ENCODE measurements at regions not wholly inside any gene's neighbourhood (a gene's known extent, or its start where the extent isn't known, plus 50 kb on each side); places are given as distances from the start of the nearest gene placed in this dataset.

- H3K9ac ChIP-seq (ENCODE audit: low read depth, low read length, poor library complexity, severe bottlenecking): no peak overlapping the region
- H4K20me1 ChIP-seq (ENCODE audit: insufficient read depth, low read length, poor library complexity, severe bottlenecking): no peaks in the 10 kb centered on the region
- no peaks in the 10 kb centered on the region for H3K9me2 ChIP-seq (replicated peaks; ENCODE audit: low read depth, low read length)
- H3K4me3 ChIP-seq (ENCODE audit: low read length, poor library complexity, severe bottlenecking): no peak overlapping the region
- no peaks in the 10 kb centered on the region for H3F3A ChIP-seq (ENCODE audit: low read depth)
- no peak overlapping the region for H3K4me2 ChIP-seq (ENCODE audit: low read depth, low read length, poor library complexity, severe bottlenecking)
- H3K36me3 ChIP-seq (ENCODE audit: insufficient read depth, low read length): no peaks in the 10 kb centered on the region
- H2AFZ ChIP-seq (ENCODE audit: low read length): no peak overlapping the region
- TF ChIP-seq, protein P1, sequence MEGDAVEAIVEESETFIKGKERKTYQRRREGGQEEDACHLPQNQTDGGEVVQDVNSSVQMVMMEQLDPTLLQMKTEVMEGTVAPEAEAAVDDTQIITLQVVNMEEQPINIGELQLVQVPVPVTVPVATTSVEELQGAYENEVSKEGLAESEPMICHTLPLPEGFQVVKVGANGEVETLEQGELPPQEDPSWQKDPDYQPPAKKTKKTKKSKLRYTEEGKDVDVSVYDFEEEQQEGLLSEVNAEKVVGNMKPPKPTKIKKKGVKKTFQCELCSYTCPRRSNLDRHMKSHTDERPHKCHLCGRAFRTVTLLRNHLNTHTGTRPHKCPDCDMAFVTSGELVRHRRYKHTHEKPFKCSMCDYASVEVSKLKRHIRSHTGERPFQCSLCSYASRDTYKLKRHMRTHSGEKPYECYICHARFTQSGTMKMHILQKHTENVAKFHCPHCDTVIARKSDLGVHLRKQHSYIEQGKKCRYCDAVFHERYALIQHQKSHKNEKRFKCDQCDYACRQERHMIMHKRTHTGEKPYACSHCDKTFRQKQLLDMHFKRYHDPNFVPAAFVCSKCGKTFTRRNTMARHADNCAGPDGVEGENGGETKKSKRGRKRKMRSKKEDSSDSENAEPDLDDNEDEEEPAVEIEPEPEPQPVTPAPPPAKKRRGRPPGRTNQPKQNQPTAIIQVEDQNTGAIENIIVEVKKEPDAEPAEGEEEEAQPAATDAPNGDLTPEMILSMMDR (conservative IDR thresholded peaks at IDR 0.05; ENCODE audit: low read length): no peak
- TF ChIP-seq EZH2phosphoT487 (IDR thresholded peaks at IDR 0.05; ENCODE audit: borderline replicate concordance): no peak
- H3K9me3 ChIP-seq (ENCODE audit: insufficient read depth, low read depth, low read length): no peaks in the 10 kb centered on the region; the same call in 1 of the 2 replicates
- no peaks in the 10 kb centered on the region for H3K79me2 ChIP-seq (ENCODE audit: insufficient read depth, low read length)
- H3K27me3 ChIP-seq (ENCODE audit: insufficient read depth, low read length, poor library complexity, severe bottlenecking): no peaks in the 10 kb centered on the region
- H3K4me1 ChIP-seq (ENCODE audit: insufficient read depth, low read length, poor library complexity, severe bottlenecking): no peaks in the 10 kb centered on the region
Measured at GRCh38 chr21:28160378-28160777, 832.3 kb downstream of the LTN1 start.

DNA sequence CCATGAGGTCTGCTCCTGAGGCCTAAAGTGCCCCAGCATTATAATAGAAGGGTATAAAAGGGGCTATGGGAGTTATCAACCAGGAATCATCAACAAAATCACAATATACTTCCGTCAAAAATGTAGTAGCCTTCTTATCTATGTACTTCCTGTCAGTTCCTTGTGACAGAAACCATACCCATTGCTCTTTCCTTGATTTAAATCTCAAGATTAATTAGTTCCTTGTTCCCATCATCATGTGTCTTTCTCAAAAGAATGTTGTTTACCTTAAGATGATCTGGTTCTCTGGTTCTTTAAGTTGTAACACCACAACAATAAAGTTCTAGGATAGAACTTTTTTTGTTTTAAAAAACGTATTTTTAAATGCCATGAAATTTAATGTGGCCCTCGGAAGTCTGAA is 833.3 kb downstream of the LTN1 start:
- Histone ChIP-seq H3K4me1 (ENCODE audit: insufficient read depth, low read length, poor library complexity, severe bottlenecking) (no peaks in the 10 kb centered on the region), H2AFZ (ENCODE audit: low read length) (no peak overlapping the region), H3K4me3 (ENCODE audit: low read length, poor library complexity, severe bottlenecking) (no peak overlapping the region), H3K9me3 (ENCODE audit: insufficient read depth, low read depth, low read length) (no peaks in the 10 kb centered on the region; the same call in 1 of the 2 replicates), H4K20me1 (ENCODE audit: insufficient read depth, low read length, poor library complexity, severe bottlenecking) (no peaks in the 10 kb centered on the region), H3K9me2 (replicated peaks; ENCODE audit: low read depth, low read length) (no peaks in the 10 kb centered on the region), H3F3A (ENCODE audit: low read depth) (no peaks in the 10 kb centered on the region), H3K79me2 (ENCODE audit: insufficient read depth, low read length) (no peaks in the 10 kb centered on the region), H3K4me2 (ENCODE audit: low read depth, low read length, poor library complexity, severe bottlenecking) (no peak overlapping the region), H3K27me3 (ENCODE audit: insufficient read depth, low read length, poor library complexity, severe bottlenecking) (no peaks in the 10 kb centered on the region), H3K9ac (ENCODE audit: low read depth, low read length, poor library complexity, severe bottlenecking) (no peak overlapping the region), H3K36me3 (ENCODE audit: insufficient read depth, low read length) (no peaks in the 10 kb centered on the region)
- TF ChIP-seq, protein P1 (conservative IDR thresholded peaks at IDR 0.05; ENCODE audit: low read length): no peak
- no peak for TF ChIP-seq EZH2phosphoT487 (IDR thresholded peaks at IDR 0.05; ENCODE audit: borderline replicate concordance)

GRCh38 chr21:28156590-28156989 is 836.1 kb downstream of the LTN1 start:
- H3F3A ChIP-seq (ENCODE audit: low read depth): no peaks in the 10 kb centered on the region
- no peaks in the 10 kb centered on the region for H3K36me3 ChIP-seq (ENCODE audit: insufficient read depth, low read length)
- H2AFZ ChIP-seq (ENCODE audit: low read length): no peak overlapping the region
- H4K20me1 ChIP-seq (ENCODE audit: insufficient read depth, low read length, poor library complexity, severe bottlenecking): no peaks in the 10 kb centered on the region
- no peaks in the 10 kb centered on the region for H3K4me1 ChIP-seq (ENCODE audit: insufficient read depth, low read length, poor library complexity, severe bottlenecking)
- no peaks in the 10 kb centered on the region for H3K27me3 ChIP-seq (ENCODE audit: insufficient read depth, low read length, poor library complexity, severe bottlenecking)
- H3K79me2 ChIP-seq (ENCODE audit: insufficient read depth, low read length): no peaks in the 10 kb centered on the region
- no peak overlapping the region for H3K9ac ChIP-seq (ENCODE audit: low read depth, low read length, poor library complexity, severe bottlenecking)
- TF ChIP-seq EZH2phosphoT487 (IDR thresholded peaks at IDR 0.05; ENCODE audit: borderline replicate concordance): no peak
- TF ChIP-seq, protein P1 (conservative IDR thresholded peaks at IDR 0.05; ENCODE audit: low read length): no peak
- H3K9me3 ChIP-seq (ENCODE audit: insufficient read depth, low read depth, low read length): no peaks in the 10 kb centered on the region; the same call in 1 of the 2 replicates
- no peaks in the 10 kb centered on the region for H3K9me2 ChIP-seq (replicated peaks; ENCODE audit: low read depth, low read length)
- no peak overlapping the region for H3K4me3 ChIP-seq (ENCODE audit: low read length, poor library complexity, severe bottlenecking)
- no peak overlapping the region for H3K4me2 ChIP-seq (ENCODE audit: low read depth, low read length, poor library complexity, severe bottlenecking)

Data from Loucy (cell line).